Fibroblast of villous mesenchyme (primary cell): ENCODE measurements at regions not wholly inside any gene's neighbourhood (a gene's known extent, or its start where the extent isn't known, plus 50 kb on each side); places are given as distances from the start of the nearest gene placed in this dataset.

Experiments
- DNase-seq: peaks from one replicate; pipeline ENCODE4 v3.0.0-alpha.2; 2010; ENCODE audit warnings: low read depth
- H3K4me3 ChIP-seq: 2 replicates; pipeline ENCODE4 v1.5.1; 2011; ENCODE audit warnings: low read depth, mild to moderate bottlenecking, low read length
- TF ChIP-seq, protein P1 (sequence below): IDR thresholded peaks from 2 replicates; pipeline ENCODE4 v1.5.1; 2012; ENCODE audit warnings: low read depth, mild to moderate bottlenecking, low read length; ENCODE audit not compliant: insufficient read depth

DNA sequence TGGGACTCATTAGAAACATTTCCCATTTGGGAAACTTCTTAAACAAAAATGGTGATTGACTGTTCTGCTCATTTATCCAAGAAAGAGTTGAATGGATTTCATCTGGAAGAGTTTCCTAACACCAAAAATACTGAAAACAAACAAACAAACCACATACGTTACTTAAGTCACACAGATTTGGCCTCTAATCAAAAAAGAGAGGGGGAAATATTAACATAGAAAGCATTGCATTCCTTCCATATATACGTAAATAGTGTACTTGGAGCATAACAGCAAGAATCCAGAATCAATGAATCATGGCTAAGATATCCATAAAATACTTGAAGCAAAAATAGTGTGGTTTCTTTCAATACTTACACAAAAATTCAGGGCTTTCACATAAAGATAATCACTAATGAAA lies 189.8 kb upstream of the MAP3K1 start:
- DNase-seq: peak; percentile 98
- TF ChIP-seq, protein P1, sequence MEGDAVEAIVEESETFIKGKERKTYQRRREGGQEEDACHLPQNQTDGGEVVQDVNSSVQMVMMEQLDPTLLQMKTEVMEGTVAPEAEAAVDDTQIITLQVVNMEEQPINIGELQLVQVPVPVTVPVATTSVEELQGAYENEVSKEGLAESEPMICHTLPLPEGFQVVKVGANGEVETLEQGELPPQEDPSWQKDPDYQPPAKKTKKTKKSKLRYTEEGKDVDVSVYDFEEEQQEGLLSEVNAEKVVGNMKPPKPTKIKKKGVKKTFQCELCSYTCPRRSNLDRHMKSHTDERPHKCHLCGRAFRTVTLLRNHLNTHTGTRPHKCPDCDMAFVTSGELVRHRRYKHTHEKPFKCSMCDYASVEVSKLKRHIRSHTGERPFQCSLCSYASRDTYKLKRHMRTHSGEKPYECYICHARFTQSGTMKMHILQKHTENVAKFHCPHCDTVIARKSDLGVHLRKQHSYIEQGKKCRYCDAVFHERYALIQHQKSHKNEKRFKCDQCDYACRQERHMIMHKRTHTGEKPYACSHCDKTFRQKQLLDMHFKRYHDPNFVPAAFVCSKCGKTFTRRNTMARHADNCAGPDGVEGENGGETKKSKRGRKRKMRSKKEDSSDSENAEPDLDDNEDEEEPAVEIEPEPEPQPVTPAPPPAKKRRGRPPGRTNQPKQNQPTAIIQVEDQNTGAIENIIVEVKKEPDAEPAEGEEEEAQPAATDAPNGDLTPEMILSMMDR: no peak
- no peak overlapping the region for H3K4me3 ChIP-seq

DNA sequence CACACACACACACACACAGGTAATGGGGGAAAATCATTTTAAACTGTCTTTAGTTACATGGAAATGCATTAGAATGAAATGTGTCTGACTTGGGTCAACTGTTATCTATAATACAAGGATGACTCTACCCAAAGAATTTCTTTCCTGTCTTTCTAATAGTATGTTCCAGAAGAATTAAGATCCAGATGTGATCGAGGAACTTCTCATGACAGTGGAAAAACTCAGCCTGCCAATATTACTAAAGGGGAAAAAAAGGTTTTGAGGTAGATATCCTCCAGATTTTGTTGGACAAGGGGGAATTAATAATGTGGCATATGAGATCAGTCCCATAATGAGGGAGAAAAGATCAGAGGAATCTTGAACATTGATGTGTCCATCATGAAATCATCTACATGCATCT lies 190.6 kb upstream of the MAP3K1 start:
- TF ChIP-seq, protein P1: no peak
- peak; percentile 22 for DNase-seq
- no peak overlapping the region for H3K4me3 ChIP-seq

DNA sequence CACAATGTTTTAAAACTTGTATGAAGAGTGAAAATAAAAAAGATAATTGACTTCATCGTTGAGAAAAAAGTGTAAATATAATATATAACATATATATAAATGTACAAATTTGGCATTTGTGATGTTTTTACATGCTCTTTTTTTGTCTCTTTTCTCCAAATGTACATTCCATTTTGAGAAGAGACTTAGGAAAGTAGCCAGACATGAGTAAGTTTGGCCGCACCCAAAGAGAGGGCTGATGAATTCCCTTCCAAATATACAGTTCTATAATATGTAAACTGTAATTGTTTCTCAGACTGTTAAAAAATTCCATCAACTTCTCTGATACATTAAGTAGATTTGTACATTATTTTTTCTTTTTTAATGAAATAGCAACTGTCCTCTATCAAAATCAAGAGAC lies 193.2 kb upstream of the MAP3K1 start:
- H3K4me3 ChIP-seq: no peak overlapping the region
- TF ChIP-seq, protein P1: no peak
- no peak for DNase-seq

DNA sequence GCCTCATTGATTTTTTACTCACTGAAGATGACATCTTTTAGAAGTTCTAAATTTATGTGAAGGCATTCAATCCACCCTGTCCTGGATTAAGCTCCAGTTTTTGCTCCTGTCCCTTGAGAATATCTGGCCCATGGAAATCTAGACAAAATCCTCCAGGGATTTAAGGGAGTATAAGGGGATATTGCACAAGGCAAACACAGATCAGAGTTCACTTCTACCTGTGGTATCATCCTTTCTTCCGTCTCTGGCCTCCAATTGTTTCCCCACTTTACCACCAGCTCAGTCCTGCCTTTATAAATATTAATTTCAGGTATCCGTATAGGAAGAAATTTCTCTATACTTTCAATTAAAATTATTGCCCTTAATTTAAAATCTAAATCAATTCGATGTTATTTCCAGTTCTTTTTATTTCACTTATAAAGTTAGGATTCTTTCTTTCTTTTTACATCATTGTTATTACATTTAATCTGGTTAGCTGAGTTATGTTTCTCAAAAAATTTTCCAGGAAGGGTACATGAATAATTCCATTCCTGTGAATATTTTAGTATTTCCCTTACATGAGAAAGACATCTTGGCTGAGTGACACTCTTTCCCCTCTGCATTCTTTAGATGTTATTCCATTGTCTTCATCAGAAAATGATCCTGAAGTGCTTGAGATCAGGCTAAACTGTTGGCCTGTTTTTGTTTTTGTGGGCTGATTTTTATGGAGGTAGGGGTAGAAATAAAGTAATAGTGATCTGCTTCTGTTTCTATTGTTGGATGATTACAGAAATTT lies 194.3 kb upstream of the MAP3K1 start:
- H3K4me3 ChIP-seq: no peak overlapping the region
- TF ChIP-seq, protein P1: no peak
- DNase-seq: no peak

DNA sequence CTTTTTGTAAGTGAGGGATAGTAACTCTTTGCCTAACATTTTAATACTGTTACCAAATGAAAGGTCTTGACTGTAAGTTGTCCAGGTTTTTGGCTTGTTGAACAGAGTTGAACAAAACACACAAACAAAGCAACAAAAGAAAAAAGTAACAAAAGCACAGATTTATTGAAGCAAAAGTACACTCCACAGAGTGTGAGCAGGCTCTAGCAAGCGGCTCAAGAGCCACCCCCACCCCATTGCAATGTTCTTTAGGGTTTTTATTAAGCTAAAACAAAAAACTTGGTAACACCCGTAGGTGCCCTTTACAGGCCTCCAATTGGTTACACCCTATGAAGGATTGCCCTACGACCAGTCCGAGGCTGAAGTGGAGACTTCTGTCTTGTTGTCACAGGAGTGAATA lies 197.4 kb upstream of the MAP3K1 start:
- no peak for DNase-seq
- no peak overlapping the region for H3K4me3 ChIP-seq
- TF ChIP-seq, protein P1: no peak

DNA sequence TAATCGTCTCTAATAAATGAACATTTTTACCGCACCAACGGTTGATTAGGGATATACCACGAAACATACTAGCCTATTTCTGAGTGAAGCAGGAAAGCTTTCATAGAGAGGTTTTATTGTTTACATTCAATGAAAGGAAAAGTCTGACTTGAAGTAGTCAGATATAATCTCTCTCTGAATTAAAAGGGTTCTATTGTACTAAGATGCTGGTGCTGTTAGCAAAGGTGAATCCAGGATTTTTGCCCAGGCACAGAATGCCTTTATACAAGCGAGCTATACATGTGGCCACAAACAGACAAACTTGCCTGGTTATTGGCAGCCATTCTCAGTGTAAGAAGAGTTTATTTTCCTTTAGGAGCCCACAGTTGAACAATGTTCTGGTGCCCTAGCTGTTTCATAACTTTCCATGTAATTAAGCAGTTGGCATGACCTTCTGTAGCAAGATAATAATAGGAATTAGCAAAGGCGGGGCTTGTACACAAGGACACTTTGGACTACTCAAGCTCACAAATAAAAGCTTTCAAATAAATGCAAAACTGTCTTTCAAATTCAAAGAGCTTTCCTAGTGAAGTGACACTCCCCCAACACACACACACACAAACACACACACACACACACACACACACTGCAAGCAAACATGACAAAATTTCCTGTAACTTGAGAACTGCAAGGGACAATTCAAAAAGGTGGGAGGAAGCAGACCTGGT lies 198.7 kb upstream of the MAP3K1 start:
- no peak overlapping the region for H3K4me3 ChIP-seq
- DNase-seq: no peak
- TF ChIP-seq, protein P1: no peak
